CD14-positive monocyte (primary cell): ENCODE measurements at regions not wholly inside any gene's neighbourhood (a gene's known extent, or its start where the extent isn't known, plus 50 kb on each side); places are given as distances from the start of the nearest gene placed in this dataset.
"Not testable (repeated sequence)": the region's sequence is repeated elsewhere in the genome, so short reads cannot be mapped to it uniquely, and the experiment has no call there.

Experiments used
- DNase-seq, 3 donors: peaks; one replicate each; pipeline ENCODE4 v3.0.0-alpha.2; 2011 to 2022
- H2AFZ ChIP-seq: 2 replicates; pipeline ENCODE4 v1.6.0; 2012; ENCODE audit warnings: mild to moderate bottlenecking, low read depth, low read length, inconsistent platforms; ENCODE audit not compliant: insufficient read depth, poor library complexity, severe bottlenecking
- H3K27ac ChIP-seq, 2 donors: 1 replicate in 1 of 2; 2 replicates in 1 of 2; pipeline ENCODE4 v1.5.1; 2012 to 2013; ENCODE audit warnings: low read length in 2 of 2, control low read depth in 1 of 2, inconsistent platforms in 1 of 2, low read depth in 1 of 2, mild to moderate bottlenecking in 1 of 2
- H3K27me3 ChIP-seq, 2 donors: one replicate each; pipeline versions ENCODE4 v1.6.0 to v1.6.1; 2011 to 2013; ENCODE audit warnings: low read length in 2 of 2; ENCODE audit not compliant: control insufficient read depth in 2 of 2, insufficient read depth in 2 of 2
- H3K36me3 ChIP-seq, 2 donors: replicated peaks in 1 of 2; 1 replicate in 1 of 2; 2 replicates in 1 of 2; pipeline versions ENCODE4 v1.5.1 to v1.6.1; 2012 to 2013; ENCODE audit warnings: low read length in 2 of 2, control low read depth in 1 of 2, inconsistent platforms in 1 of 2, mild to moderate bottlenecking in 1 of 2; ENCODE audit not compliant: insufficient read depth in 2 of 2, control insufficient read depth in 1 of 2
- H3K4me1 ChIP-seq, 2 donors: 1 replicate in 1 of 2; 2 replicates in 1 of 2; pipeline versions ENCODE4 v1.5.1 to v1.6.1; 2012 to 2013; ENCODE audit warnings: low read length in 2 of 2, control low read depth in 1 of 2, inconsistent platforms in 1 of 2, mild to moderate bottlenecking in 1 of 2, moderate library complexity in 1 of 2; ENCODE audit not compliant: insufficient read depth in 2 of 2, control insufficient read depth in 1 of 2
- H3K4me2 ChIP-seq: replicated peaks from 2 replicates; pipeline ENCODE3; 2012; ENCODE audit warnings: low read length, moderate library complexity, mild to moderate bottlenecking; ENCODE audit not compliant: poor library complexity, severe bottlenecking; ENCODE audit errors: extremely low read depth
- H3K4me3 ChIP-seq, 3 experiments: fragments of 200-600 bp in 1 of 3; sonication (generic) in 1 of 3; replicated peaks in 1 of 3; 1 replicate in 2 of 3; 2 replicates in 1 of 3; pipeline ENCODE4 v1.5.1; 2011 to 2013; ENCODE audit warnings: low read length in 3 of 3, mild to moderate bottlenecking in 3 of 3, control low read depth in 2 of 3, low read depth in 2 of 3, inconsistent platforms in 1 of 3, moderate library complexity in 1 of 3
- H3K79me2 ChIP-seq: 2 replicates; pipeline ENCODE4 v1.6.0; 2012; ENCODE audit warnings: mild to moderate bottlenecking, control low read depth, inconsistent platforms, low read length, moderate library complexity; ENCODE audit not compliant: insufficient read depth
- H3K9ac ChIP-seq: 2 replicates; pipeline ENCODE4 v1.6.0; 2017; ENCODE audit warnings: low read length, mild to moderate bottlenecking; ENCODE audit not compliant: insufficient read depth, poor library complexity, severe bottlenecking
- H3K9me3 ChIP-seq, 2 donors: replicated peaks in 1 of 2; 1 replicate in 1 of 2; 2 replicates in 1 of 2; pipeline versions ENCODE4 v1.5.1 to v1.6.1; 2012 to 2013; ENCODE audit warnings: low read length in 2 of 2, control low read depth in 1 of 2; ENCODE audit not compliant: control insufficient read depth in 1 of 2, insufficient read depth in 1 of 2
- H4K20me1 ChIP-seq: 2 replicates; pipeline ENCODE4 v1.6.0; 2012; ENCODE audit warnings: mild to moderate bottlenecking, low read length, control low read depth, moderate library complexity; ENCODE audit not compliant: insufficient read depth
- H3K27ac Mint-ChIP-seq, 7 donors: one replicate each; pipeline ENCODE4 v1.8.0; 2020; ENCODE audit warnings: mild to moderate bottlenecking in 7 of 7, mixed read lengths in 7 of 7, moderate library complexity in 6 of 7, inconsistent platforms in 2 of 7
- H3K27me3 Mint-ChIP-seq, 3 donors: one replicate each; pipeline ENCODE4 v1.8.0; 2021 to 2022; ENCODE audit warnings: low read depth in 3 of 3, mild to moderate bottlenecking in 3 of 3, mixed read lengths in 3 of 3, moderate library complexity in 3 of 3, inconsistent platforms in 1 of 3
- H3K36me3 Mint-ChIP-seq, 2 donors: one replicate each; pipeline ENCODE4 v1.8.0; 2020; ENCODE audit warnings: mixed read lengths in 2 of 2, inconsistent platforms in 1 of 2, mild to moderate bottlenecking in 1 of 2
- H3K4me1 Mint-ChIP-seq: one replicate; pipeline ENCODE4 v1.8.0; 2020; ENCODE audit warnings: mild to moderate bottlenecking, mixed read lengths
- H3K4me3 Mint-ChIP-seq, 2 donors: one replicate each; pipeline ENCODE4 v1.8.0; 2020; ENCODE audit warnings: mild to moderate bottlenecking in 2 of 2, mixed read lengths in 2 of 2, moderate library complexity in 1 of 2
- H3K9me3 Mint-ChIP-seq, 7 donors: one replicate each; pipeline ENCODE4 v1.8.0; 2020 to 2022; ENCODE audit warnings: mixed read lengths in 7 of 7, mild to moderate bottlenecking in 6 of 7, moderate library complexity in 6 of 7, inconsistent platforms in 2 of 7
- WGBS: methylation state at CpG from one replicate; pipeline ENCODE4 v1.1.5; 2013; ENCODE audit warnings: missing lambda C conversion rate; ENCODE audit not compliant: insufficient coverage; 5-methylcytosine and 5-hydroxymethylcytosine counted together
- intact Hi-C, 2 donors: fragments of 100-400 bp; cut with micrococcal nuclease; formaldehyde crosslinking; loops; one replicate each; pipeline versions ENCODE4 v1.15.0 to v1.15.1; 2023
- TF ChIP-seq, protein P1 (sequence below): fragments of 200-600 bp; IDR thresholded peaks from one replicate; pipeline ENCODE4 v1.8.0; 2022; ENCODE audit warnings: antibody characterized with exemption, mild to moderate bottlenecking

DNA sequence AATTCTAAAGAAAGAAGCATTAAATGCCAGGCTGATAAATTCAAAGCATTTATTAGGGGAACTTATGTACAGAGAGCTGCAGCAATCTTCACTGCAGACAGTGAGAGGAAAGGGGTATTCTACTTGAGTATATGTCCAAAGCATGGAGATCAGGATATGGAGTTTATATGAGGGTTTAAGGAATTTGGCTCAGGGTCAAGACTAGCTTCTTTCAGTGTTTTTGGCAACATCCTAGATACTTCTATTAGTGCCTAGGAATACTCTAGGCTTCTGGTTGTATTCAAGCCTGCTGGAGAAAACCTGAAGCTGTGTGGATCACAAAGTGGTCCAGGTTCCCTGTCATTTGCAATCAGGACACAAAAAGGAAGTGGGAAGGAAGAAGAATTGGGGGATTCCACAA lies 194.6 kb downstream of the CETN3 start:
- no peaks in the 10 kb centered on the region for H3K9me3 ChIP-seq
- H3K4me3 Mint-ChIP-seq = no peak overlapping the region
- DNase-seq = no peak
- no peak overlapping the region for H3K4me2 ChIP-seq
- H4K20me1 ChIP-seq = no peaks in the 10 kb centered on the region
- H2AFZ ChIP-seq = no peak overlapping the region
- peaks cover 0 to 10% (median 3%) of the 10 kb centered on the region in 7 donors for H3K9me3 Mint-ChIP-seq
- H3K27me3 ChIP-seq = no peaks in the 10 kb centered on the region
- intact Hi-C loops = no loop called here
- H3K79me2 ChIP-seq = no peaks in the 10 kb centered on the region
- no peaks in the 10 kb centered on the region for H3K4me1 Mint-ChIP-seq
- no peaks in the 10 kb centered on the region for H3K4me1 ChIP-seq
- H3K9ac ChIP-seq = no peak overlapping the region
- H3K4me3 ChIP-seq = no peak overlapping the region
- no peaks in the 10 kb centered on the region for H3K36me3 Mint-ChIP-seq
- TF ChIP-seq, protein P1, sequence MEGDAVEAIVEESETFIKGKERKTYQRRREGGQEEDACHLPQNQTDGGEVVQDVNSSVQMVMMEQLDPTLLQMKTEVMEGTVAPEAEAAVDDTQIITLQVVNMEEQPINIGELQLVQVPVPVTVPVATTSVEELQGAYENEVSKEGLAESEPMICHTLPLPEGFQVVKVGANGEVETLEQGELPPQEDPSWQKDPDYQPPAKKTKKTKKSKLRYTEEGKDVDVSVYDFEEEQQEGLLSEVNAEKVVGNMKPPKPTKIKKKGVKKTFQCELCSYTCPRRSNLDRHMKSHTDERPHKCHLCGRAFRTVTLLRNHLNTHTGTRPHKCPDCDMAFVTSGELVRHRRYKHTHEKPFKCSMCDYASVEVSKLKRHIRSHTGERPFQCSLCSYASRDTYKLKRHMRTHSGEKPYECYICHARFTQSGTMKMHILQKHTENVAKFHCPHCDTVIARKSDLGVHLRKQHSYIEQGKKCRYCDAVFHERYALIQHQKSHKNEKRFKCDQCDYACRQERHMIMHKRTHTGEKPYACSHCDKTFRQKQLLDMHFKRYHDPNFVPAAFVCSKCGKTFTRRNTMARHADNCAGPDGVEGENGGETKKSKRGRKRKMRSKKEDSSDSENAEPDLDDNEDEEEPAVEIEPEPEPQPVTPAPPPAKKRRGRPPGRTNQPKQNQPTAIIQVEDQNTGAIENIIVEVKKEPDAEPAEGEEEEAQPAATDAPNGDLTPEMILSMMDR = no peak
- H3K36me3 ChIP-seq = no peaks in the 10 kb centered on the region
- H3K27me3 Mint-ChIP-seq = no peaks in the 10 kb centered on the region
- H3K27ac ChIP-seq = no peak overlapping the region
- no peak overlapping the region for H3K27ac Mint-ChIP-seq

DNA sequence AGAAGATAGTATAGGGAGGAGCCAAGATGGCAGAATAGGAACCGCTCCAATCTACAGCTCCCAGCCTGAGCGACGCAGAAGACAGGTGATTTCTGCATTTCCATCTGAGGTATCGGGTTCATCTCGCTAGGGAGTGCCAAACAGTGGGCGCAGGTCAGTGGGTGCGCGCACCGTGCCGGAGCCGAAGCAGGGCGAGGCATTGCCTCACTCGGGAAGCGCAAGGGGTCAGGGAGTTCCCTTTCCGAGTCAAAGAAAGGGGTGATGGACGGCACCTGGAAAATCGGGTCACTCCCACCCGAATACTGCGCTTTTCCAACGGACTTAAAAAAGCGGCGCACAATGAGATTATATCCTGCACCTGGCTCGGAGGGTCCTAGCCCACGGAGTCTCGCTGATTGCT lies 201.2 kb downstream of the CETN3 start:
- intact Hi-C loops, H3K4me1 Mint-ChIP-seq: not testable (repeated sequence)

More for the DNA sequence above, 201.2 kb downstream of the CETN3 start:
- not testable (repeated sequence) for H3K27ac ChIP-seq, H3K4me3 Mint-ChIP-seq, H3K27me3 ChIP-seq, H2AFZ ChIP-seq, H3K4me2 ChIP-seq, H3K27ac Mint-ChIP-seq, H3K27me3 Mint-ChIP-seq, H3K4me1 ChIP-seq, DNase-seq, H3K36me3 Mint-ChIP-seq, H3K9ac ChIP-seq, H3K79me2 ChIP-seq, H3K36me3 ChIP-seq, H4K20me1 ChIP-seq, H3K9me3 ChIP-seq, H3K4me3 ChIP-seq
- H3K9me3 Mint-ChIP-seq = peaks cover 0 to 12% (median 7%) of the 10 kb centered on the region in 7 donors
- WGBS = 97% methylated on average over 16 of the region's 25 CpGs
